Right renal cortex interstitium (tissue), 3 donors: ENCODE measurements at regions not wholly inside any gene's neighbourhood (a gene's known extent, or its start where the extent isn't known, plus 50 kb on each side); places are given as distances from the start of the nearest gene placed in this dataset.
A peak's percentile ranks its signal among the peaks of the same experiment; 100 is the strongest.
"Not testable (repeated sequence)": the region's sequence is repeated elsewhere in the genome, so short reads cannot be mapped to it uniquely, and the experiment has no call there.

Experiments
- DNase-seq, 3 donors: peaks; one replicate each; pipeline ENCODE4 v3.0.0-alpha.2; 2013; ENCODE audit warnings: low read depth in 3 of 3, low spot score in 2 of 3

GRCh38 chr1:58257003-58257402 is 289.5 kb downstream of the OMA1 start:
- DNase-seq: no peak

DNA sequence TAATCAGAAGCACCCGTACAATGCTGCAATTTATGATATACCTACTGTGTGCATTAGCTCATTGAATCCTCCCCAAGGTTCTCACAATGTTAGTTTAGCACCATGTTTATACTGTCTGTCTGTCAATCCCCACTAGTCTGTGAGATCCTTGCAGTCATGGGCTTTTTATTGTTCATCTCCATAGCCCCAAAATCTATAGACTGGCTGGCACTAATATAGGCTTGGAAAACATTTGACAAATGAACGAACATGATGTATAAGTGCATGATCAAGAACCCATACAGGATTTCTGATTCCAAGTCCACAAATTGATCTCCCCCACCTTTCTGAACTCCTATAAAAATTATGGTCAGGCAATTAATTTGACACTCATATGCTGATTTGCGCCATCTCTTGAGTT is 290.0 kb downstream of the OMA1 start:
- no peak for DNase-seq

DNA sequence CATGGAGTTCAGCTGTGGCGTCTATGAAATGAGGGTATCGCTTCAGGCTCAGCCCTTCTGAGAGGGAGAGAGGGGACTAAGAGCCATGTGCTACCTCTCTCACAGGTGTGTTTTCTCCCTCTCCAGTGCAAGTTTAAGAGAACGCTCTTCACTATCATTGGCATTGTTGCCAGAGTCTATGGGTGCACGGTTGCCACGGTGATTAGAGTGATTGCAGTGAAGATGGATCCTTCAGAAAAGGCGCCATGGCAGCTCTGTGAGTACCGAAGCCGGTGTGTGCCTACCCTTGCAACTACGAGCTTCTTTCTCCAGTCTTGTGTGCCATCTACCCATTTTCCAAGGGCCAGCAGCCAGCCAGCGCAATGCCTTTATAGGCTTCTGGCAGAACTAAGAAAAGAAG is 290.5 kb downstream of the OMA1 start:
- DNase-seq: no peak

- DNase-seq: no peak
Measured at GRCh38 chr1:58255192-58255591, 291.3 kb downstream of the OMA1 start.

DNA sequence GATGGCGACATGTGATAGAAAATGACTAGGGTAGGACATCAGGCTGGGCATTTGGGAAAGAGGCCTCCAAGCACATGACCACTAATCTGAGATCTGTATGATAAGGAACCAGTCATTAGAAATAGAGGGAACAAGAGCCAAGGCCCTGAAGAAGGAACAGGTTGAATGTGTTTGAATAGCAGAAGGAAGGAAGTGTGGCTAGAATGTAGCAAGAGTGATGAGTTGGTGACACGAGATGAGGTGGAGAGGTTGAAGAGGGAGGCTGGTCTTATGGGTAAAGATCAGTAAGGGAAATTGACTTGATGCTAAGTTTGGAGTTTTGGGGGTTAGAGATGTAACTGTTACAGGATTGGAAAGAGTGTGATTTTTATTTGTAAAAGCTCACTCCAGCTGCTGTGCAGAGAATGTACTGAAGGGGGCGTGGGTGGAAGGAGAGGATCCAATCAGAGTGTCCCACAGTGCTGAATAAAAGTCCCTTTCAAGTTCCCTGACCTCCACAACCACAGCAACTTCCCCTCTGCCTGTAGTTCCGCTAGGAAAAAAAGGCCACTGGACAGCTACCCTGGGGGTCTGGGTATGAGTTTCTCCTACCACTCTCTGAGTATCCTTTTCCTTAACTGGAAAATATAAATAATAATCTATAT is 295.0 kb downstream of the OMA1 start:
- no peak for DNase-seq

GRCh38 chr1:58250587-58250948 is 296.0 kb downstream of the OMA1 start:
- no peak for DNase-seq

- DNase-seq: peak in 1 of 3 donors; percentile 34
Measured at GRCh38 chr1:58249737-58250586, 296.6 kb downstream of the OMA1 start.

GRCh38 chr1:58249388-58249736 is 297.2 kb downstream of the OMA1 start:
- no peak for DNase-seq

DNA sequence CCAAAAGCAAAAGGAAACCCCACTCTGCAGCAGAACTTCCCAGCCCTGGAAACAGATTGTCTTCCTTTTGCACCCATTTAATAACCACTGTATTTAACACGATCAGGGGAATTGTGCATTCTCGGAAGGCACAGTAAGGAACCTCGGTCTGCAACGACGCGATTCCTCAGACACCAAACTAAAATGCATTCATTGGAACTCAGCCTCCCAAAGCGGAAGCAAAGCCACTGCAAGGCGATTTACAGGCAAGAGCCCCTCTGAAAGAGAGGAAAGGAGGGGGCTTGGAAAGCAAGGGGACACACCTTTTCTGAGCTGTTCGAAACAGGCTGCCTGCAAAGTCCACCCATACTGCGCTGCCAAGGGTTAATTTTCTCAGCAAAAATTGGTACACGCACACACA is 297.7 kb downstream of the OMA1 start:
- no peak for DNase-seq

GRCh38 chr1:58248072-58248471 is 298.5 kb downstream of the OMA1 start:
- no peak for DNase-seq

- DNase-seq: no peak
Measured at GRCh38 chr1:58246549-58246948, 300.0 kb downstream of the OMA1 start.

DNA sequence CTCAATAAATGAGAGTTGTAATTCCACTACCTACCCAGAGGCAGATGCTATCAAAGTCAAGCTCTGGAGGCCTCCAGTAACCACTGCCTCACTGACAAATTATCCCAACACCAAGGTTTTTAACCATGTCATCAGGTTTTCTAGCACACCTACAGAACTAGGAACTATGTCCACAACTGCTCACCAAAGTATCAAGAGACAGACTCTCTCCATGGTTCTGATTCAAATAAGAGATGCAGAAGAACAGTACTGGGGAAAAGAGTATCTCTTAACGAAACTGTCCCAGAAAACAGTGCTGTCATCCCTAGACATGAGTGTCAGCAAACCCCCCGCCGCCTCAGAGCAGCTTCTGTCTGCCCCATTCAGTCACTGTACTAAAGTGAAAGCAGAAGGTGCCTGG is 301.7 kb downstream of the OMA1 start:
- no peak for DNase-seq

GRCh38 chr1:58238846-58239245 is 307.7 kb downstream of the OMA1 start:
- no peak for DNase-seq

DNA sequence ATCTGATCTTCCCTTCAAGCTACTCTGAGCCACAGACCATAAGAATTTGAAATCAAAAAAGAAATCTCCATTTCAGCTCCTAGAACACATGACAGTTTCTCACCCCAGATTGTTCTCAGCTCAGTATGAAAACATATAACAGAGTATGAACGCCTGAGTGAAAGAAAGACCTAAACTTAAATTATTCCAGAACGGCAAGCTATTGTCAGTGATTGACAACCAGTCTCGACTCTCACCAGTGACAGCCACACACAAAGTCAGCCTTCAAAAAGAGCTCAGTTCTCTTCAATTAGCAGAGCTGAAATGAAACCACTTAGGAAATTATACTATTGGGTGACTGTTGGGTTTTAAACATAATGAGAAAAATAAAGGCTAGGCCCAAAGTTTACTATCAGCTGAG is 312.8 kb downstream of the OMA1 start:
- no peak for DNase-seq

- no peak for DNase-seq
Measured at GRCh38 chr1:58231204-58231603, 315.3 kb downstream of the OMA1 start.

- no peak for DNase-seq
Measured at GRCh38 chr1:58227604-58228003, 318.9 kb downstream of the OMA1 start.

DNA sequence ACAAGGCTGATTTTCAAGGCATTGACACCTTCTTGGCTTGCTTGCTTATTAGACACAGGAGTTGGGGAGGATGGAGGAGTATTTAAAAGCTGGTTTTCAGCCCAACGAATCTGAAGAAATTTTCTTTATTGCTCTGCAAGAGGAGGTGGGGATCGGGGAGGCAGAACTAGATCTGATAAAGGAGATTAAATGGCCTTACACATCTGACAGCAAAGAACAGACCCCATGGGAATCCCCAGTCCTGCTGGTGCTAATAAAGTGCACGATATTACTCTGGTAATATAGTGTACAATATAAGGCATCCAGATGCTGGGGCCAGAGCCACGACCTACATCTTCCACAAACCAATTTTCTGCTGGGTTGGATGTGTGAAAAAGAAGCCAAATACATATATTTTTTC is 323.0 kb downstream of the OMA1 start:
- DNase-seq: no peak

DNA sequence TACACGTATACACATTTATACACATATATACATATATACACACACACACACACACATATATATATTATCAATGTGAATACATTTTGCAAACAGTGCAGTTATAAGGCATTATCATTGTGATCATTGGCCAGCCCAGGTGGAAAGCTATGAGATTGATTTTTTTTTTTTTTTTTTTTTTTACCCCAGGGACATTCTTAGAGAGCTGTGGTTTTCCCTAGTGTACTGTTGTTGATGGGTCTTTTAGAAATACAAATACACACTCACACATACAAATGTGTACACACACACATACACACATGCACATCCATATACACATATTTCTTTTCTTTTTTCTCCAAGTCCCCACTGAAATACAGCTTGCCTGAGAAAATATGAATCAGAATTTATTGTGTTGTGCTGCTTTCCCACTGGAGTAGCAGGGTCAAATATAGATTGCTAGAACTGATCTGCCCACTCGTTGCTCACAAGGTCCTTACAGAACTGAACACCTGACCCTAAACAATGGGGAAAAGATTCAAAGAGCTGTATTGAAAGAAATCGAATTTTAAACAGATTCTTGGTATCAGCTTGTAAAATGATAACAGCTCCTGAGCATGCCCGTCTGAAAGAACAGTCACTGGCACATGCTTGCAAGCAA is 325.6 kb downstream of the OMA1 start:
- DNase-seq: no peak

- not testable (repeated sequence) for DNase-seq
Measured at GRCh38 chr1:58216169-58216568, 330.4 kb downstream of the OMA1 start.

DNA sequence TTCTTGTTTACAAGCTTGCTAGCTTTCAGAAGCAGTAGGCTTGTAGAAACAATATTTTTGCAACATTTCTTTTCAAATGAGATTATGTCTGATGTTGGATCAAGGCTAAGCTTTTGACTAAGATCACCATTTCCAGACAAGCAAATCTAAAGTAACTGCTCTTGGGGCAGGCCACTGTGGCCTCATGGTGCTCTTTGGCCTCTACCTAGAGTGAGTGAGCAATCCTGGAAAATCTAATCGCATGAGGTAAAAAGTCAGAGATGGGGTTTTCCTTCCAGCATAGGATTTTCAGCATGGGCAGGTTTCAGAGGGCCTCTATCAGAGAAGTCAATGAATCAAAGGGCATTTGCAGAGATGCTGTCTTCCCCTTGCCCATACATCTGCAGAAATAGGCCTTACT is 331.9 kb downstream of the OMA1 start:
- DNase-seq: no peak

DNA sequence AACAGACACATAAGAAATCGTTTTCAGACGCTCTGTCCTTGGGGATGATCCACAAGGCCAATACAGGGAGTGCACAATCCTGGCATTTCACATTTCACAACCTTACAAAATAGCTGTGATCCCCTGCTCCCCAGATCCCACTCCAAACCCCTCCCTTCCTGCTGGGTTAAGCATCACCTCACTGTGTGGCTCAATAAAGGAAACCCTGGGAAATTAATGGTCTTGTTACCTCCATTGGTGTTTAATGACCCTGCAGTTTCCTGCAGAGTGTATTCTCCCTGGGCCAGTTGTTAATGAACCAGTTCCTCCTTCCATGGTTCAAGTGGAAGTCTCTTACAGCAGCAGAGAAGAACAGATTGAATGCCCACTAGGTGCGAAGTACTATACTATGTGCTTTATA is 334.7 kb downstream of the OMA1 start:
- DNase-seq: no peak

DNA sequence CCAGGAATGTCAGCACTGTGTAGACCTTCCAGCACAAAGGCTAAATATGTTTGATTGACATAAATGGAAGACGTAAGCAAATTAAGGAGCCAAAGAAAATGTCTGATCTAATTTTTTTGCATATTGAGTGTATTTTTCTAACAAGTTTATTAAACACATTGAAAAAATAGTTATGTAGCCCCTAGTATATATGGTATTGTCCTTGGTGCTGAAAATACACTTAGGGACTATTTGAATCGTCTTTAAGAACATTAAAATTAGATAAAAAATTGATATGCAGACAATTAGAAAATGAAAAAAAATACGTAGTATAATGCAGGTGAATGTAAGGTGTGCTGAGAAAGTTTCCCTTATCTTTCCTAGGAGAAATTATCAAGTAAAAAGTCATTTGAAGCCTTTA is 337.0 kb downstream of the OMA1 start:
- DNase-seq: no peak
